Activated CD8-positive, alpha-beta memory T cell treated with anti-CD3 and anti-CD28 coated beads for 24 hours (primary cell): ENCODE measurements at regions not wholly inside any gene's neighbourhood (a gene's known extent, or its start where the extent isn't known, plus 50 kb on each side); places are given as distances from the start of the nearest gene placed in this dataset.
"Not testable (repeated sequence)": the region's sequence is repeated elsewhere in the genome, so short reads cannot be mapped to it uniquely, and the experiment has no call there.

Experiments
- DNase-seq: peaks from one replicate; pipeline ENCODE4 v3.0.0-alpha.2; 2020

- no peak for DNase-seq
Observed at GRCh38 chr18:11506856-11507255, 102.5 kb upstream of the SLC35G4 start.

GRCh38 chr18:11505993-11506392 lies 103.4 kb upstream of the SLC35G4 start:
- no peak for DNase-seq

- no peak for DNase-seq
Observed at GRCh38 chr18:11504962-11505361, 104.4 kb upstream of the SLC35G4 start.

GRCh38 chr18:11502368-11502767 lies 107.0 kb upstream of the SLC35G4 start:
- no peak for DNase-seq

- no peak for DNase-seq
Observed at GRCh38 chr18:11501352-11501751, 108.0 kb upstream of the SLC35G4 start.

GRCh38 chr18:11500153-11501122 lies 109.0 kb upstream of the SLC35G4 start:
- no peak for DNase-seq

GRCh38 chr18:11498821-11499220 lies 110.6 kb upstream of the SLC35G4 start:
- no peak for DNase-seq

- DNase-seq: no peak
Observed at GRCh38 chr18:11497585-11497984, 111.8 kb upstream of the SLC35G4 start.

GRCh38 chr18:11496526-11497172 lies 112.7 kb upstream of the SLC35G4 start:
- DNase-seq: no peak

- no peak for DNase-seq
Observed at GRCh38 chr18:11495441-11495840, 114.0 kb upstream of the SLC35G4 start.

GRCh38 chr18:11494107-11494506 lies 115.3 kb upstream of the SLC35G4 start:
- no peak for DNase-seq

GRCh38 chr18:11489266-11489899 lies 120.0 kb upstream of the SLC35G4 start:
- DNase-seq: no peak

GRCh38 chr18:11488175-11488574 lies 121.2 kb upstream of the SLC35G4 start:
- no peak for DNase-seq

- no peak for DNase-seq
Observed at GRCh38 chr18:11487390-11487789, 122.0 kb upstream of the SLC35G4 start.

GRCh38 chr18:11482271-11482670 lies 127.1 kb upstream of the SLC35G4 start:
- DNase-seq: no peak

GRCh38 chr18:11480692-11481091 lies 128.7 kb upstream of the SLC35G4 start:
- no peak for DNase-seq

- not testable (repeated sequence) for DNase-seq
Observed at GRCh38 chr18:11479031-11479430, 130.4 kb upstream of the SLC35G4 start.

GRCh38 chr18:11470941-11471340 lies 138.5 kb upstream of the SLC35G4 start:
- DNase-seq: no peak

GRCh38 chr18:11468617-11469016 lies 140.8 kb upstream of the SLC35G4 start:
- no peak for DNase-seq

GRCh38 chr18:11468120-11468519 lies 141.3 kb upstream of the SLC35G4 start:
- no peak for DNase-seq

- DNase-seq: no peak
Observed at GRCh38 chr18:11467611-11468010, 141.8 kb upstream of the SLC35G4 start.

- no peak for DNase-seq
Observed at GRCh38 chr18:11464129-11464528, 145.3 kb upstream of the SLC35G4 start.

GRCh38 chr18:11458447-11458846 lies 150.9 kb upstream of the SLC35G4 start:
- DNase-seq: no peak

- not testable (repeated sequence) for DNase-seq
Observed at GRCh38 chr18:11457853-11458252, 151.5 kb upstream of the SLC35G4 start.
